ENCODE measurements at regions not wholly inside any gene's neighbourhood (a gene's known extent, or its start where the extent isn't known, plus 50 kb on each side); places are given as distances from the start of the nearest gene placed in this dataset.

DNA sequence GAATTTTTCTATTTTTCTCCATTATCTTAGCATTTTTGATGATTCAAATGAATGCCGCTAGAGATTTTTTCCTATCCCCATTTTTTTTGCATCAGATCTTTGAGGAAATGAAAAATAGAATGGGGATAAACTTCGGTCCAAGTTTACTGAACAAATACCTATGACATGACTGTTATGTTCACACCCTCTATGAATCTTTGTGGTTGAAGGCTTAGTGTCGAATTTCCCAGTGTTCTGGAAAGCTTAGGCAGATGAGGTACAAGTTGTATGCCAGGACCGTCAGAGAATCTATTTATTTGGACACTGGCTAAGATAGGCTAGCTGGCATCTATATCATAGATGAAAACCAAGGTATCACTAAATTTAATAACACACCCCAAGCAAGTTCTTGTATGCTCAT lies 123.4 kb downstream of the SPCS3 start:
- TF ChIP-seq CTCF (IDR thresholded peaks at IDR 0.05) = no peak
- no peak for TF ChIP-seq POLR2A (IDR thresholded peaks at IDR 0.05)
